MM.1S (cell line): ENCODE measurements at regions not wholly inside any gene's neighbourhood (a gene's known extent, or its start where the extent isn't known, plus 50 kb on each side); places are given as distances from the start of the nearest gene placed in this dataset.

Experiments used
- DNase-seq: peaks from one replicate; pipeline ENCODE4 v3.0.0-alpha.2; 2015
- H2AFZ ChIP-seq: fragments of 300-600 bp; sonication (generic); 2 replicates; pipeline ENCODE4 v1.6.0; 2016; ENCODE audit warnings: antibody characterized with exemption, low read length
- H3F3A ChIP-seq: fragments of 300-600 bp; sonication (generic); 2 replicates; pipeline ENCODE4 v1.6.1; 2016; ENCODE audit warnings: mild to moderate bottlenecking, antibody characterized with exemption, low read length, moderate library complexity, mixed read lengths; ENCODE audit not compliant: insufficient read depth
- H3K27ac ChIP-seq: fragments of 300-600 bp; sonication (generic); 2 replicates; pipeline ENCODE4 v1.5.1; 2016; ENCODE audit warnings: mild to moderate bottlenecking, low read length
- H3K27me3 ChIP-seq: fragments of 300-600 bp; sonication (generic); replicated peaks from 2 replicates; pipeline ENCODE4 v1.6.0; 2016; ENCODE audit warnings: low read length; ENCODE audit not compliant: insufficient read depth
- H3K36me3 ChIP-seq: fragments of 300-600 bp; sonication (generic); replicated peaks from 2 replicates; pipeline ENCODE4 v1.6.1; 2016; ENCODE audit warnings: mild to moderate bottlenecking, low read length, mixed read lengths; ENCODE audit not compliant: insufficient read depth
- H3K4me1 ChIP-seq: fragments of 300-600 bp; sonication (generic); 2 replicates; pipeline ENCODE4 v1.6.1; 2016; ENCODE audit warnings: low read length, mixed read lengths
- H3K4me2 ChIP-seq: fragments of 300-600 bp; sonication (generic); 2 replicates; pipeline ENCODE4 v1.6.0; 2016; ENCODE audit warnings: low read depth, low read length
- H3K4me3 ChIP-seq: fragments of 300-600 bp; sonication (generic); 2 replicates; pipeline ENCODE4 v1.5.1; 2016; ENCODE audit warnings: low read length, mixed read lengths
- H3K79me2 ChIP-seq: fragments of 300-600 bp; sonication (generic); 2 replicates; pipeline ENCODE4 v1.6.1; 2016; ENCODE audit warnings: mixed run types, low read length, mixed read lengths
- H3K9ac ChIP-seq: fragments of 300-600 bp; sonication (generic); 2 replicates; pipeline ENCODE4 v1.6.1; 2016; ENCODE audit warnings: low read length, mixed read lengths
- H3K9me2 ChIP-seq: fragments of 300-600 bp; sonication (generic); replicated peaks from 2 replicates; pipeline ENCODE4 v1.6.1; 2016; ENCODE audit warnings: mild to moderate bottlenecking, low read length, mixed read lengths; ENCODE audit not compliant: insufficient read depth
- H3K9me3 ChIP-seq: fragments of 300-600 bp; sonication (generic); replicated peaks from 2 replicates; pipeline ENCODE4 v1.6.1; 2016; ENCODE audit warnings: mild to moderate bottlenecking, low read length, mixed read lengths; ENCODE audit not compliant: insufficient read depth
- H4K20me1 ChIP-seq: fragments of 300-600 bp; sonication (generic); 2 replicates; pipeline ENCODE4 v1.6.1; 2016; ENCODE audit warnings: mild to moderate bottlenecking, low read length, moderate library complexity, mixed read lengths; ENCODE audit not compliant: insufficient read depth
- EZH2 ChIP-seq: fragments of 300-600 bp; sonication (generic); optimal IDR thresholded peaks from 2 replicates; pipeline ENCODE3; 2017; ENCODE audit warnings: low read depth, mild to moderate bottlenecking, antibody characterized with exemption, low read length, mixed read lengths
- EZH2phosphoT487 ChIP-seq: fragments of 300-600 bp; sonication (generic); IDR thresholded peaks from 2 replicates; pipeline ENCODE4 v1.6.1; 2018; ENCODE audit warnings: antibody characterized with exemption, low read length
- TF ChIP-seq, protein P1 (sequence below): fragments of 300-600 bp; sonication (generic); IDR thresholded peaks from 2 replicates; pipeline ENCODE4 v1.5.1; 2016; ENCODE audit warnings: antibody characterized with exemption, low read length, mixed read lengths

DNA sequence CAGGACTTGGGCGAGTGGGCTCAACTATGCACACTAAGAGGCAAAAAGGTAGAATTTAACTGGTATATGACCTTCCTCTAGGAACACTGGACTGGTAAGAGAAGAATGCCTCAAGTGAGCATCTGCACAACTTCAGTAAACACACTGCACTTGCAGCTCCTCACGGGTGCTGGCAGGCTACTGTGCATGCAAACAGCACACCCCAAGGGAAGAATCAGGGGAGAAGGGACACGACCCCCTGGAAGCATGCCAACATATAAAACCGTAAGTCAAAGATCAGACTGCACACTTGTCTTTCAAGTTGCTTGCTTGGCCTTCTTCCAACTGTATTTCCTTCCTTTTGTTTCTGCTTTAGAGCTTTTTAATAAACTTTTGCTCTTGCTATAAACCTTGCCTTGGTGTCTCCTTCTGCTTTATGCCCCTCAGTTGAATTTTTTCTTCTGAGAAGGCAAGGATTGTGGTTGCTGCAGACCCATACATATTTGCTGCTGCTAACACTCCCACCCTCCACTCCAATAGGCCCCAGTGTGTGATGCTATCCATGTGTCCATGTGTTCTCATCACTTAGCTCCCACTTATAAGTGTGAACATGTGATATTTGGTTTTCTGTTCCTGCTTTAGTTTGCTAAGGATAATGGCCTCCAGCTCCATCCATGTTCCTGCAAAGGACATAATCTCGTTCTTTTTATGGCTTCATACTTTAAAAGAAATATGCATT, 263.7 kb upstream of the SPOPL start:
- Histone ChIP-seq H3K4me1 (no peaks in the 10 kb centered on the region), H3K4me2 (no peak overlapping the region), H2AFZ (no peak overlapping the region), H3K9me2 (no peaks in the 10 kb centered on the region), H3K9me3 (no peaks in the 10 kb centered on the region), H3K27ac (no peak overlapping the region), H3F3A (no peaks in the 10 kb centered on the region), H4K20me1 (no peaks in the 10 kb centered on the region), H3K9ac (no peak overlapping the region), H3K36me3 (no peaks in the 10 kb centered on the region), H3K27me3 (no peaks in the 10 kb centered on the region), H3K4me3 (no peak overlapping the region), H3K79me2 (no peaks in the 10 kb centered on the region)
- DNase-seq, result no peak
- no peak for TF ChIP-seq EZH2
- TF ChIP-seq, protein P1, sequence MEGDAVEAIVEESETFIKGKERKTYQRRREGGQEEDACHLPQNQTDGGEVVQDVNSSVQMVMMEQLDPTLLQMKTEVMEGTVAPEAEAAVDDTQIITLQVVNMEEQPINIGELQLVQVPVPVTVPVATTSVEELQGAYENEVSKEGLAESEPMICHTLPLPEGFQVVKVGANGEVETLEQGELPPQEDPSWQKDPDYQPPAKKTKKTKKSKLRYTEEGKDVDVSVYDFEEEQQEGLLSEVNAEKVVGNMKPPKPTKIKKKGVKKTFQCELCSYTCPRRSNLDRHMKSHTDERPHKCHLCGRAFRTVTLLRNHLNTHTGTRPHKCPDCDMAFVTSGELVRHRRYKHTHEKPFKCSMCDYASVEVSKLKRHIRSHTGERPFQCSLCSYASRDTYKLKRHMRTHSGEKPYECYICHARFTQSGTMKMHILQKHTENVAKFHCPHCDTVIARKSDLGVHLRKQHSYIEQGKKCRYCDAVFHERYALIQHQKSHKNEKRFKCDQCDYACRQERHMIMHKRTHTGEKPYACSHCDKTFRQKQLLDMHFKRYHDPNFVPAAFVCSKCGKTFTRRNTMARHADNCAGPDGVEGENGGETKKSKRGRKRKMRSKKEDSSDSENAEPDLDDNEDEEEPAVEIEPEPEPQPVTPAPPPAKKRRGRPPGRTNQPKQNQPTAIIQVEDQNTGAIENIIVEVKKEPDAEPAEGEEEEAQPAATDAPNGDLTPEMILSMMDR, result no peak
- no peak for TF ChIP-seq EZH2phosphoT487

DNA sequence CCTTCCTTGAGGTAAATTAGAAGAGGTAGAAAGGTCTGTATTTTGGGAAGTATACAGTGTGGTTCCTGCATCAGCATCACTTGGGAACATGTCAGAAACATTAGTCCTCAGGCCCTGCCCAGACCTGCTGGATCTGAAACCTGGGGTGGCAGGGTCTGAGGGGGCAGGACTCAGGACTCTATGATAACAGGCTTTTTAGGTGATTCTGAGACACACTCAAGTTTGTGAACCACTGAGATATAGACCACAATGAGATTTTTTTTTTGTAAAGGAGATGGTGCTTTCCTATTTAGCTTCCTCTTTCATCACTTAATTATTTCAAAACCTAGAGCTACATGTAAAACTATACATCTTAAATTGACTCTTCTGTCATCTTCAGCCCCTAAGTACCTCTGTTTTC, 262.7 kb upstream of the SPOPL start:
- no peak overlapping the region for H3K4me3 ChIP-seq
- no peaks in the 10 kb centered on the region for H3K4me1 ChIP-seq
- no peaks in the 10 kb centered on the region for H3K9me2 ChIP-seq
- no peak overlapping the region for H3K4me2 ChIP-seq
- H3K27ac ChIP-seq, result no peak overlapping the region
- H3K27me3 ChIP-seq, result no peaks in the 10 kb centered on the region
- H3F3A ChIP-seq, result no peaks in the 10 kb centered on the region
- H3K9me3 ChIP-seq, result no peaks in the 10 kb centered on the region
- DNase-seq, result no peak
- no peak overlapping the region for H3K9ac ChIP-seq
- no peaks in the 10 kb centered on the region for H4K20me1 ChIP-seq
- no peak overlapping the region for H2AFZ ChIP-seq
- no peaks in the 10 kb centered on the region for H3K36me3 ChIP-seq
- TF ChIP-seq EZH2phosphoT487 (no peak), EZH2 (no peak)
- TF ChIP-seq, protein P1, result no peak
- no peaks in the 10 kb centered on the region for H3K79me2 ChIP-seq

DNA sequence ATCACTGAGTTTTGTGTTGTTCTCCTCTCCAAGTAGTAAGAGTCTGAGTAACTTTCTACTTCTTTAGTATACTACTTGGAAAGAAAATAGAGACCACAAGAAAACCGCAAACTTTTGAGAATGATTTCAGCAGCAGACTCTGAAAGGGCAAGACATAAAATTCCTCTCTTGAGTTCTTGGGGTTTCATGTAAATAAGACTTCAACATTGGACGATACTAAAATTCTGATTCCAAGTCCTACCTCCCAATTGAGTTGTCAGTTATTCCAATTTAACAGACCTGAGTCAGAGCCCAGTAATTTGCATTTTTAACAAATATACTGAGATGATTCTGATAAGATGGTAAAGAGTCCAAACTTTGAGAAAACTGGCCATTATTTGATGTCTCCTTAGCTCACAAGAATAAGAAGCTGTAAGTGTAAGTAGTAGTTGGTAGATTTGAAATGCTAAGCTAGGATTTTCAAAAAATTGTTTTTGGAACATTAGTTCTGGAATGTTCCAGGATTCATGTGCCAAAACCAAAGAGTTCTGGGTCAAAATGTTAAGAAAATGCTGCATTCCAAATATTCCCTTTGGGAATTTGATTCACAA, 261.6 kb upstream of the SPOPL start:
- DNase-seq, result no peak
- Histone ChIP-seq H3K4me1 (no peaks in the 10 kb centered on the region), H3K27me3 (no peaks in the 10 kb centered on the region), H3K4me2 (no peak overlapping the region), H3K9me2 (no peaks in the 10 kb centered on the region), H3K9ac (no peak overlapping the region), H2AFZ (no peak overlapping the region), H4K20me1 (no peaks in the 10 kb centered on the region), H3K9me3 (no peaks in the 10 kb centered on the region), H3K79me2 (no peaks in the 10 kb centered on the region), H3F3A (no peaks in the 10 kb centered on the region), H3K36me3 (no peaks in the 10 kb centered on the region), H3K4me3 (no peak overlapping the region), H3K27ac (no peak overlapping the region)
- TF ChIP-seq EZH2phosphoT487 (no peak), EZH2 (no peak)
- TF ChIP-seq, protein P1, result no peak
